GM18907 (cell line): ENCODE measurements at regions not wholly inside any gene's neighbourhood (a gene's known extent, or its start where the extent isn't known, plus 50 kb on each side); places are given as distances from the start of the nearest gene placed in this dataset.
A peak's percentile ranks its signal among the peaks of the same experiment; 100 is the strongest.

Source experiments
- ATAC-seq: cut with Tn5 transposase; IDR thresholded peaks from one replicate; pipeline ENCODE4 v1.9.1; 2021; ENCODE audit warnings: mild to moderate bottlenecking, moderate library complexity; ENCODE audit not compliant: unreplicated experiment

DNA sequence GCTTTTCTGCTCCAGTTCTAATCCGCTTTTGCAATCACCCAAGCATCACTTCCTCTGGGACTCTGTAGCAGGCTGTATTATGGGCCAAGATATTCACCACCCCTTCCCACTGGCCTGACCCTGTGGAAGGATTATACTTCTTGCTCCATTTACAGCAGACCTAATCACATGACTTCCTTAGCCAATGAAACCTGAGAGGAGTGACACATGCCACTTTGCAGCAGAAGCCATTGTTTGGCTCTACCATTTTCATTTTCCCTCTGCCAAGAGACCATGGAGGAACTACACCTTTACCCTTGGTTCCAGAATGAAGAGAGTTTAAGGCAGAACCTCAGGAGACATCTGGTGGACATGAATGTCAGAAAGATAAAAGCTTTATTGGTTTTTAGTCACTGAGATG lies 134.9 kb upstream of the HSD17B12 start:
- ATAC-seq: no peak

DNA sequence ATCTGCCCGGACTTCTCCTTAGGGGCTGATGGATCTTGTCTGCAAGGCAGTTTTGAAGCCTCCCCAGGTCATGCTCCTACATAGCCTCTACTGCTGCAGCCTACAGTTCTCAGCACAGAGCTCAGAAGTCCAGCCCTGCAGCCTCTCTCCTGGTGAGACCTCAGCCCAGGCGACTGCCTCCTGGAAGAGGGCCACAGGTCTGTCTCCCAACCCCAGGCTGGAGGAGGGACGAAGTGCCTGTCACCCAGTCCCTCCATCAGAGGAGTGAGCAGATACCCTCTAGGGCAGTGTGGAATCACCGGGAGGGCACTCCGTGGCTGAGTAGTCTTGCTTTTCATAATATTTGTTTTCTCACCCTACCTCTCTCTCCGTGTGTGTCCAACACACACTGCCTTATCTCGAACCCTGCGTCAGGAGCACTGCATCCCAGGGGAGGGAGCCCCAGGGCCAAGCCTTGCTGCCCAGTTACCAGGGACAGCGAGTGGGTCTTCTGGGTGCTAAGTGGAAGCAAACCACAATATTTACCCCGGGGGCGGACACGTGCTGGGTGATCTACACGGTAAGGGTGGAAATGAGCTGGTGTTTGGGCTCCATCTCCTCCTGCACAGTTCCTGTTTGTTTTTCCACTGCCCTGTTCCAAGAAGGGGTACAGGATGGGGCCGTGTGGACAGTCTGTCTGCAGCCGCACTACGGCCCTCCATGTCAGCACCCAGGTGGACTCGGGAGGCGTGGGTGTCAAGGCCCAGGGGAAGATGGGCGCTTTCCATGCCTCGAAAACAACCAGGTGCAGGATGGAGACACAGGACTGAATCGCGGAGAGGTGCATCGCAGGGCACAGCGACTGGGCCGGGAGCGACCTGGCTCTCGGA lies 133.7 kb upstream of the HSD17B12 start:
- no peak for ATAC-seq

DNA sequence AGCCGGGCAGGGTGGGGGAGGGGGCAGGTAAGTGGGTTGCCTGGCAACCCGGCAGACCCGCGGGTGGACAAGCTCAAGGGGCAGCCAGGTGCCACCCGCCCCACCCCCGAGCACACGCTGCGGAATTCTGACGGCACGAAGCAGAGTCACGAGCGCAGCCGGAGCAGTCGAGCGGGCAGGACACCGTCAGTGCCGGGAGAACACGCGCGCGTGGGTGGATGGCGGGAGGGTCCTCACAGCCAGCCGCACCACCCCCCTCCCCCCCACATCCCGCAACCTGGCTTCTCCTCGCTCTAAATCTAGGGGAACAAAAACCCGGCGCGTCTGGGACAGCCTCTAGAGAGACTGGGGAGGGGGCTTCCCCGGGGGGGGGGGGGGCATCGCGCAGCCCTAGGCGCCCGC lies 133.1 kb upstream of the HSD17B12 start:
- ATAC-seq: no peak

DNA sequence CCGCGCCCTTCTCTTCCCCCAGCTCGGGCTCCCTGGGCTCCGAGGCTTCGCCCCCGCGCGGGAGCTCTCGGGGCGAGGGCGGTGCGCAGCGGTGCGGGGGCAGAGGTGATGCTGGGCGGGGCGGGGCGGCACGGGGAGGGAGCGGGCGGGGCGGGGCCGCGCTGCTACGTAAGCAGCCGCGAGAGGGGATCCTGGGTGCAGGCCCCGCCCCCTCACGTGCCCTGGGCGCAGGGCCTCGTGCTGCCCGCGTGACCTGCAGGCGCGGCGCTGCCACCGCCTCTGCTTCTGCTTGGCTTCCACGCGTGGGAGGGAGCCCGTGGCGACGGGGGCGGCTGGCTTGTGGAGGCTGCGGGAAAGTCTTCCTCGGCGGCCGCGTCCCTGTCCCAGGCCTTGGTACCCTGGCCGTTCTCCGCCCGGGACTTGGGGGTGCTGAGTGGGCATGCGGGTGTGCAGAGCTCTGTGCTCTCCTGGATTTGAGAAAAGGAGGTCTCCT lies 132.6 kb upstream of the HSD17B12 start:
- ATAC-seq: no peak

DNA sequence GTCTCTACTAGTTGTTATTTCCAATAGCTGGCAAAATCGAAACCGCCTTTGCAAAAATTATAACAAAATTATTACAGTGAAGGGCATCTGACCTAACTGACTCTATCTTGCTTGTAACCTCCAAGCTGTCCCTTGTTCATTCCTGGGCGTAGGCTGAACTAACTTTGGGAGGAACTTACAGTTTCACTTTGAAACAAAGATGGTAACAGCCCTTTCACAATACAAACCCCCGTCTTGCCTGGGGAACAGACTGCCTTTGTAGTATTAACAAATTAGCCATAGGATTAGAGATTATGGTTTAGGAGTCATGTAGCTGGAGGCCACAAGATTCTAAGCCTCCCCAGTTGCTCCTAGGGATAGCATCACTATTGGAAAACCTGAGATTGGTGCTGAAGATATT lies 131.6 kb upstream of the HSD17B12 start:
- no peak for ATAC-seq

DNA sequence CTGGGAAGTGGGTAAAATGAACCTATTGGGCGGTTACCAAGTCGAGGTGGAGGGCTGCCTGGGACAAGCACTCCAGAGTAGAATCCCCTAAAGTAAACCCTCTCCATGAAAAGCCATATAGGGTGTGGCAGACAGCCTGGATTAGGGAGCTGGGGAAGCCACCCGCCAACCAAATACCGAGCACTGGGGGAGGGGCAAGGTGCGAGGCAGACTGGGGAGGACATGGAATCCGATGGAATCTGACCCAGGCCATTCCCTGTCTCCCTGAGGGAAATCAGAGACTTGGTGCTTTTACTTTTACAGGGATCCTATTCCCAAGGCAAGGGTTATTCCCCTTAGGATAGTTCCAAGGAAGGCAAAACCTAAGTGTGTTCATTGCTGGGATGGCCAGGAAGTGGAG lies 130.9 kb upstream of the HSD17B12 start:
- no peak for ATAC-seq

DNA sequence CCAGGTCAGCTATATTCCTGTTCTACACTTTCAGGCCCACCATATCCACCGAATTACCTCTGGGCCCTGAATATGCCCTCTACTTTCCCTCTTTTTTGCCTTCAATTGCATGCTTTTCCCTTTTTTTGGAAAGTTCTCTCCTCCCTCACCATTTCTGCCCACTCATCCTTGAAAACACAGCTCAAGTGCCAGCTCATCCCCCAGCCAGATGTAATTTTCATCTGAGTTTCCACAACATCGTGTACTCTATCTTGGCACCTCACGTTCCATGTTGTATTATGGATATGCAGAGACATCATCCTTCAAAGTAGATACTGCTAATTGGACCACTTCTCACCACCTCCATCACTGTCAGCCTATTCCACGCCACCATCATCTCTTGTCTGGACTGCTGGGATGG lies 129.8 kb upstream of the HSD17B12 start:
- no peak for ATAC-seq

DNA sequence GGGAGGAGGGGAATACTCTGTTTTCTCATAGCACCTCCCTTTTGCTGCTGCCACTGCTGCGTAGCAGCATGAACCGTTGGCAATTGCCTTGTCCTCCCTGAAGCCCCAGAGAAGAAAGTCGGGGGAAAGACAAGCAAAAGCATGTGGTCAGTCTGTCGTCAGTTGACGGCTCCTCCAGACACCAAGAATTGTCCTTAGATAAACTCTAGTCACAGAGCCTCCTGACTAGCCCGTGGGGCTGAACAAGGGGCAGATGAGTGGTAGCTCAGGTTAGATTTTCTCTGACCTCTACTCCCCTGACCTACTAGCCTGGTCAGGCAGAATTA lies 126.4 kb upstream of the HSD17B12 start:
- peak; percentile 11 for ATAC-seq

DNA sequence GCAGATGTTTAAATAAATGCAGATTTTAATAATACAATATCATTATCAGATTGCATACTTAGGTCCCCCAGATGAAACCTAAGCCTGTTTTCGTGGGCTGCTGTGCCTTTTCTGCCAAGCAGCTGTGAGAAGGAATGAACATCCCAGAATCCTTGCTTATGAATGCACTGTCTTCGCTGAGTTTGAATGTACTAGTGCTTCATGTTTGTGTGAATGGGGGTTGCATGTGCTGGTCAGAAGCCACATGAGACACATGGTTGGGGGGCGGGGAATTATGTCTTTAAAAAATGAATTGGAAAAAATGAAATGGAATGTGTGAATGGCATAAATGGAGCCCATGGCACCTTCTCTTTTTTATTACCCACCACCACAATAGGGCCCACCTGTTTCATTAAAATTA lies 125.4 kb upstream of the HSD17B12 start:
- ATAC-seq: no peak

DNA sequence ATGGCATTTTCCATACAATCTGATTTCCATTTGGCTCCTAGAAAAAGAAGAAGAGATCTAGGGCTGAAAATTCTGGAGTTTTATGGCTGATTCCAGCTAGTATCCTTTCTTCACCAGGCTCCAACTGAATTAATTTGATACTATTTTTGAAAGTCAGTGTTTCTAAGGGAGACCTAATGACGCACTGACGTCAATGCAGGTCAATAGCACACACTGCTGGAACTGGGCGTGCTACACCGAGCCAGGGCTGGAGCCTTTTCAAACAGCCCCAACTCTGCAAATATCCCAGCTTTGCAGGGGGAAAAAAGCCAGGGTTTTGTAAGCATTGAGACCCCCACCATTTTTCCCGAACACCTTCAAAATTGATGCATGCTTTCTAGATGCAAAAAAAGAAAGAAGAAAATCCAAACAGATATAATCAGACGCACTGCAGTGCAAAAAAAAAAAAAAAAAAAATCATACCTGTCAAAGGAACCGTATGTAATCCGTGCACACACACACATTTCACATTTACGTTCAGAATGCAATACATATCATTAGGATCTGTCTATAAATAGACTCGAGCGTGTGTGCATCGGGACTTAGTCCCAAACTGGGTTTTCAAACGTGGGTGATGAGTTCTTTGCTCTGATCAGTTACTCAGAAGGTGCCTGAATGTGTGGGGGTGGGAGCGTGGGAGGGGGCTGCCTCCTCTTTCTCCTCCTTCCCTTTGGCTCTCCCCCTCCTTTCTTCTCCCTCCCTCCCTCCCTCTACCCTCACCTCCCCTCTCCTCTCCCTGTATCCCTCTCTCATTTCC lies 124.5 kb upstream of the HSD17B12 start:
- no peak for ATAC-seq

DNA sequence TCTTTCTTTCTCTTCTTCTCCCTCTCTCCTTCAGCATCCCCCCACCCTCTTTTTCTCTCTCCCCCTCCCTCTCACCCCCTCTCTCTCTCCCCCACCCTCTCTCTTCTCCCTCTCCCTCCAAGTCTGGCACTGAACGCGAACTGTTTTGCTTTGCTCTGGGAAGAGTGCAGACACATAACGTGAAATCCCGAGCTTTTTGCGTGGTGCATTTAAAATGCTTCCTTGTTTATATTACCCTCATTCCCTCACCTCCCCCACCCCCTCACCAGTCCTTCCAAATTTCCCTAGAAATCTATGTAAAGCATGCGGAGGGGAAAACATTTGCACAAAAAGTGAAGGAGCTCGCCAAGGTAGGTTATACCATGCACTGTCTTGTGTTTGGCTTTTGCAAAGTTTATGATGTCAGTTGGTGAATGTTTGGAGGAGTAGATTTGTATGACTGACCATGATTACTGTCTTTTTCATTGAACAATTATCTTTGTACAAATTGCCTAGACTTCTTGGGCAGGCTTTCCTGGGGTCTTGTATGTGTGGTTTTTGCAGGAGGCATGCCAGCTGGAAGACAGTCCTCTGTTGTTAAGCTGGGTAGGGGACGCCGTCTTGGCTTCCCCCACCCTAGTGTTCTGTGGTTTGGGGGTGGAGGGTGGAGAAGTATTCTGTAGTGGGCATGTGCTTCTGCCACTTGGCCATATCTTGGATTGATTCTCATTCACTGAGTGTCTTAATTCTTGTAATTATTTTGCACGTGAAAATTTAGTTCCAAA lies 123.7 kb upstream of the HSD17B12 start:
- ATAC-seq: no peak

DNA sequence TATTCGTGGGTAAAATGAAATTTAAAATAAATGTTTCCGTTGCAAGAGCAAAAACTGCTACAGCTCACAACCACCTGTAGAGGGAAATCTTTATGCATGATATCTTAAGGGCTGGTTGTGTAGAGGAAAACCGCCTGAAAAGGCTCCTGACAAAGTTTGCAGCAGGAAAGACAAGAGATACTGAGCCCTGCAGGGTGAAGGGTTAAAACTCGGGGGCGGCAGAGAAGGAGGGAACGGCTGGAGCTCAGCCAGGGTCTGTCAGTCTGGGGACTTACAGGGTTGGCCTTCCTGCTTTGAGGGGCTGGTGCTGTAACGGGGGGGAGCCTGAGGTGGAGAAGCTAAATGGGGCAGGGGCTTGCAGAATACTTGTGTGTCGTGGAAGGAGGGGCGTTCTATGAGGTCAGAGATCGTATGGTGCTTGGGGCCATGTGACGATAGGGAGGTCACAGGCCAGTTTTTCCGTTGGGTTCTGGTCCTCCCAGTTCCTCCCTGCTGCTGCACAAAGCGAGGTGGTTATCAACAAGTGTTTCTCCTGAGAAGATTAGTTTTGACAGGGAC lies 122.9 kb upstream of the HSD17B12 start:
- ATAC-seq: no peak

DNA sequence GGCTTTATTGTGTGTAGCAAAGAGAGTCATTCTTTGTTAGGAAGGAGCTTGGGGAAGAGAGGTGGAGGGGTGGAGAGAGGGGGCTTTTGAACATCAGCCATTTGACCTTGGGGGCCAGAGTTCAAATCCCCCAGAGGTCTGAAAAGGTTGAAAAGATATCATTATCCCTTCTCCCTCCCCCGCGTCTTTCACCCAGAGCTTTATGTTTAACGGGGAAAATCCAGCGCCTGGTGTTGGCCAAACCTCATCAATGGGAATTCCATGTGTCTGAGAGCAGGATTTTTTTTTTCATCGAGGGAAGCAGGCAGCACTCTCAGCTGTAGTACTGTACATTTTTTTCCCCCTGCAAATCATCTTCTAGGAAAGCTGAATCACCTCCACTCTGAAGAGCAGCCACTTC lies 122.4 kb upstream of the HSD17B12 start:
- ATAC-seq: no peak

DNA sequence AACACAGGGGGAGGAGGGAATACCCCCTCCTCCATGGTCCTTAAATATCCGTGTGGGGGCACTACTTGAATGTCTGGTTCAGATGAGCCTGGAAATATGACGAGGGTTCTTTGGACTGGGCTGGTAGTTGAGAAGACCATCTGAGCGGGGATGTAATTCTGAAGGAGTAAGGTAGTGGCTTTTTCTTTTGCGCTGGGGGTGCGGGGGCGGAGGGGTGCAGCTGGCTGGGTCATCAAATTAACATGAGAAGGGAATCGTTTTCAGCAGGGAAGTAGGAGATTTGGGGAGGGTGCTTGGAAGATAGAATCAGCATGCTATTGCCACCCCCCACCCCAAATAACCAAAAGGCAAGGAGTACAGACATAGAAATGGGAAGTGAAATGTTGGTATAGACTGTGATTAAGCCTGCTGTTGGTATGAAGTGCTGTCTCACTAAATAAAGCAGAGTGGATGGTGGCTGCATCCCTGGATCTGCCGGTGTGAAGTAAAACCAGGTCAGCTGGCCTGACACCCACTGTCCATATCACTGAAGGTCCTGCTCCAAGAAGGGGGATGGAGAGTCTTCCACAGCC lies 121.9 kb upstream of the HSD17B12 start:
- no peak for ATAC-seq

DNA sequence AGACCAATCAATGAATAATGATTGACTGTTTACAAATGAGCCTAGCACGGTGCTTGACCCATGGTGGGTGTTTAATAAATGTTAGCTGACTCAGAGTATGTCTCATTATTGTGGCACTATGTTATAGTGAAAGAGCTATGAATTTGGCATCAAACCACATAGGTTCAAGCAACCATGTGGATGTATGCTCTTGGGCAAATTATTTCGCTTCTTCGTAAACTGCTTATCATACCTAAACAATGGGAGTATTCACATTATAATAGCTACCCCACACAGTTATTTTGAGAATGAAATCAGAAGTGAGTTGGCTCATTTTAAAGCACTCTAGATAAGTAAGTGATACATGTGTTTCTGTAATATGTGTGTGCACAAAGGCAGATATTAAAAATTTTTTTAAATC lies 118.7 kb upstream of the HSD17B12 start:
- no peak for ATAC-seq

DNA sequence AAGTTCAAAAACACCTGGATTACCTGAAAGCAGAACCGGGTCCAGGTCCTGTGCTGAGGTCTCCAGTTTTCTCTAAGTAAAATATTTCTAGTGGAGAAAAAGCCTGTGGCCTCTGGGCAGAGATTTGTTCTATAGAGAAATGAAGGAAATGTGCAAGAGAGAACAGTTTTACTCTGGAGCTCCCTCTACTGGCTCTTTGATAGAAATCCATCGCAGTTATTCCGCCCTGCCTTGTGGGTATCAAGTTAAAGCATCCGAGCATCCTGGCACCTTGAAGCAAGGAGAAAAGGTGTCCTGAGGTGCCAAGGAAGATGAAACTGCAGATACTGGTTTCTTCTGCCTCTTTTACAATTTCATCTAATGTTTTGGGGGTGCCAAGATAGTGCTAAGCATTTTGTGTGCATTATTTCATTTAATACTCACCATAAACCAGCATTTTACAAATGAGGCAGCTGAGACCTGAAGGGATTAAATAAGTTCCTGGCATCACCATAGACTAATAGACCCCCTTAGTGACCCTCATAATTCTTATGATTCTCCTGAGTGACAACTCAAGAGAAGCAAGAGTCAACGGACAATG lies 113.1 kb upstream of the HSD17B12 start:
- peak; percentile 73 for ATAC-seq

DNA sequence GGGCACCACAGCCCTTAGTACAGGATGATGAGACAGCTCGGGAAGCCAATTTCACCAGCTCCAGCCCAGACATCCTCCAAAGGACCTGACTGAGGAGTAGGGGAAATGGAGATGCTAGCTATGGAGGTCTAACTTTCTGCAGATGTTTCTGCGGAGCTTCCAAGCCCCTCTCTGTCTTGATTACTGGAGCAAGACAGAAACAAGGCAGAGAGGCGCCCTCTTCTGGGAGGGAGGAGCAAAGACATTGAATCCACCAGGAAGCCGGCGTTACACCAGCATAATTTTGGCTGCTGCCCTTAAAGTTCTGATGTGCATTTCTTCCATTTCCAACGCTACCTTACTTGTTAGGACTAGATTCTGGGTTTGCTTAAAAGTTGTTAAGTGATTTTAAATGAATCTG lies 107.3 kb upstream of the HSD17B12 start:
- ATAC-seq: no peak

DNA sequence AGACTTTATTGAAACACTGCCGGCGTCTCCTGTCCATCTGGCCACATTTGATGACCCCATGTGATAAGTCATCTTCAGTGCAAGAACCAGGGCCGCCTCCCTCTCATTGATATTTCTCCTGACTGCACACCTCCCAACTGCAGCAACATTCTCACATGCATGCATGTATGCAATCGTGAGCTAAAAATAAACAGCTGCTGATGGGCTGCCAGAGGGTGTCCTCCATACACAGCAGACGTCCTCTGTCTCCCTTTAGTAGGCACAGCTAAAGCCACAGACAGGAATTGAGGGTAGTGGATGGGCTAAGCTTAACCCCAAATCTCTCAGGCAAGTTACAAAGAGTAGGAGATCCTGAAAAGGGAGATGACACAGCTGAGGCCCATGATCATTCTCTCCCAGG lies 106.7 kb upstream of the HSD17B12 start:
- ATAC-seq: no peak

DNA sequence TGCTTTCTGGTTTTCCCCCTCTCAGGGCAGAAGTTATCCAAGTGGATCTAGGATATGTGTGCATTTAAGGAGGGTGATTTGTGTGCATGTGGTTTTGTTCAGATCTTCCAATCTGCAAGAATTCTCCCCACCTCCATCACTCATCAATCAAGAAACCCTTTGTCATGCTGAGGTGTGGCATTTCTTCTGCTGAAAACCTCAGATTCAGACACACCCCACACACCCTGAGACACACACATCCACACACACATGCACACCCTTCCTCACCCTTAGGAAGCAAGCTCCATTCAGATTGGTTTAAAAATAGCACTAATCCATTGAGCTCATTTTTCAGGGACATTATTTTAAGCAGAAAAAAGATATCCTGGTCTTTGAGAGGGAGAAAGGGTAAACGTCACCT lies 106.1 kb upstream of the HSD17B12 start:
- no peak for ATAC-seq
